Natural killer cell treated with Interleukin-12 subunit alpha and Interleukin-12 subunit beta and Interleukin-15 and Interleukin-18, amount 100 ng/mL, for 72 hours (primary cell): ENCODE measurements at regions not wholly inside any gene's neighbourhood (a gene's known extent, or its start where the extent isn't known, plus 50 kb on each side); places are given as distances from the start of the nearest gene placed in this dataset.
A peak's percentile ranks its signal among the peaks of the same experiment; 100 is the strongest.

ENCODE experiments used
- ATAC-seq, 2 donors: fragments of 150-1000 bp; cut with Tn5 transposase in 1 of 2; sonication (Bioruptor Pico), chemical (Tn5 transposase) in 1 of 2; 2 replicates each; pipeline ENCODE4 v1.10.0; 2021
- DNase-seq: peaks from one replicate; pipeline ENCODE4 v3.0.0; 2022; ENCODE audit warnings: low spot score
- H3K27ac Mint-ChIP-seq, 2 donors: 1 replicate in 1 of 2; 2 replicates in 1 of 2; pipeline ENCODE4 v1.8.0; 2022; ENCODE audit warnings: mixed read lengths in 2 of 2, mild to moderate bottlenecking in 1 of 2, moderate library complexity in 1 of 2
- H3K27me3 Mint-ChIP-seq, 2 donors: 1 replicate in 1 of 2; 2 replicates in 1 of 2; pipeline ENCODE4 v1.8.0; 2022; ENCODE audit warnings: mixed read lengths in 2 of 2
- H3K36me3 Mint-ChIP-seq: one replicate; pipeline ENCODE4 v1.8.0; 2022; ENCODE audit warnings: mixed read lengths
- H3K4me1 Mint-ChIP-seq, 2 donors: 1 replicate in 1 of 2; 2 replicates in 1 of 2; pipeline ENCODE4 v1.8.0; 2022; ENCODE audit warnings: low read depth in 2 of 2, mixed read lengths in 2 of 2, mild to moderate bottlenecking in 1 of 2
- H3K4me3 Mint-ChIP-seq: one replicate; pipeline ENCODE4 v1.8.0; 2022; ENCODE audit warnings: mixed read lengths
- H3K9me3 Mint-ChIP-seq: 2 replicates; pipeline ENCODE4 v1.8.0; 2022; ENCODE audit warnings: mixed read lengths

DNA sequence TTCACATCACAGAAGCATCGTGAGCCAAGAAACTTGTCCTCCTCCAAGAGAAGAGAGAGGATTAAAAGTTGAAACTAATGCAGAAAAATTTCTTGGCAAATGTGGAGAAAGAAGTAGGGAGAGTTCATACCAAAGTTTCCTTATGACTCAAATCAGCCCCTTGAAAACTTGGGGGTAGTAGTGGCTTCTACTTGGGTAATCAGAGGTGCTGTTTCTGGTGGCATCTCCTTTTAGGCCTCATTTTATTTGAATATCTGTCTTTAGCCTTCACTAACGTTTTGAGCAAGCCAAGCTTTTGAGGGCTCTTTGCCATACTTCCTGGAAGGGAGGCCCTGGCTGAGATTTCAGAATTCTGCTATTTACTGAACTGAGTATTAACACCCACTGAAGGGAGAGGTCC is 515.3 kb upstream of the MEX3C start:
- Mint-ChIP-seq H3K36me3 (no peaks in the 10 kb centered on the region), H3K27ac (no peak overlapping the region), H3K4me1 (no peaks in the 10 kb centered on the region), H3K9me3 (peaks cover 20% of the 10 kb centered on the region), H3K4me3 (no peak overlapping the region), H3K27me3 (no peaks in the 10 kb centered on the region)
- no peak for DNase-seq
- ATAC-seq: no peak

DNA sequence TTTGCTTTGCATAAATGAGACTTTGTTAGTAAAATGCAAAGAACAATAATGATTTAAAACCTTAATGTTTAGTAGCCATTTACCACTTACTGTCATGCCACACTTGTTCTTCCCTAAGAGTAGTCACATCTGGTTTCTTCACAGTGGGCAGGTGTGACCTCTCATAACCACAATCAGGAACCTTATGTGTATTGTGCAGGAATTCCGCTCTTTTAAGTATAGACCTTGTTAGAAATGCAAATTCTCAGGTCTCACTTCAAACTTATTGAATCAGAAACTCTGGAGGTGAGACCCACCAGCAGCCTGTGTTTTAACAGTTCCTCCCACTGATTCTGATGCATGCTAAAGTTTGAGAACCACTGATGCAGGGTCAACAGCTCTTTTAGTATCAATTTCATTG is 518.8 kb upstream of the MEX3C start:
- Mint-ChIP-seq H3K9me3 (peaks cover 3% of the 10 kb centered on the region), H3K4me3 (no peak overlapping the region), H3K36me3 (no peaks in the 10 kb centered on the region), H3K4me1 (no peaks in the 10 kb centered on the region), H3K27ac (no peak overlapping the region), H3K27me3 (no peaks in the 10 kb centered on the region)
- DNase-seq: no peak
- no peak for ATAC-seq

DNA sequence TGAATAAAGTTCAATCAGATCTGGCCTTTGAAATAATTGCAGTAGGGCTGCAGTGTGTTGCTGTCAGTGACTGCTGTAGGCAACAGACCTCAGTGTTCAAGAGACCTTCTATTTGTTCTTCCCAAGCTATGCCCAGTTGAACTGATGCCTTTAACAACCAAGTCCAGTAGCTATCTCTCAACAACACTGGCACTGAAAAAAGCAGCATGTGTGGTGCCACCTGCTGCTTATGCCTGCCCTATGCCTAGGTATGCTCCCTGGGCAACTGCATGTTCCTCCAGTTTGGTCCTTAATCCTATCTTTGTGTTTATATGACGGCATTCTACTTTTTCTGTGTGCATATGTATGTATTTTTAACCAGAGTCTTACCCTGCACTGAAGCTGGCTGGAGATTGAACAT is 523.9 kb upstream of the MEX3C start:
- H3K36me3 Mint-ChIP-seq: no peaks in the 10 kb centered on the region
- no peak for DNase-seq
- ATAC-seq: no peak
- H3K9me3 Mint-ChIP-seq: no peaks in the 10 kb centered on the region
- H3K4me3 Mint-ChIP-seq: no peak overlapping the region
- no peak overlapping the region for H3K27ac Mint-ChIP-seq
- no peaks in the 10 kb centered on the region for H3K4me1 Mint-ChIP-seq
- peaks cover 0 to 6% of the 10 kb centered on the region in 2 donors for H3K27me3 Mint-ChIP-seq

DNA sequence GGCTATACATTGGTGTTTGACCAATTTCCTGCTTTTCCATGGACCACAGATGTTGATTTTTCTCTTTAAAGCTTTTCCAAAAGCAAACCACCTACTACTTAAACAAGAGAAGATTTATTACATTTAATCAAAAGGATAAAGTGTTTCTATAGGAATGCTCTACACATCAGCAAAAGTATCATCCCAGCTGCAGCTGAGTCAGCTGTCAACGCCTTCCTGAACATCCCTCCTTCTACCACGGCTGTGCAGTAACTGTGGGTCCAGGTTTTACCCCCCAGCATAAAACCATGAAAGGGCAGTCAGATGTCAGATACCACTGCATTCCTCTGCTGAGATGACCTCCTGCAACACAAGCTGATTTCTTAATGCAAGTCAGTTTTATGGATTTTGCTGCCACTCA is 524.5 kb upstream of the MEX3C start:
- Mint-ChIP-seq H3K4me1 (no peaks in the 10 kb centered on the region), H3K36me3 (no peaks in the 10 kb centered on the region), H3K27me3 (peaks cover 0 to 6% of the 10 kb centered on the region in 2 donors), H3K27ac (no peak overlapping the region), H3K4me3 (no peak overlapping the region), H3K9me3 (no peaks in the 10 kb centered on the region)
- DNase-seq (no peak), ATAC-seq (no peak)

DNA sequence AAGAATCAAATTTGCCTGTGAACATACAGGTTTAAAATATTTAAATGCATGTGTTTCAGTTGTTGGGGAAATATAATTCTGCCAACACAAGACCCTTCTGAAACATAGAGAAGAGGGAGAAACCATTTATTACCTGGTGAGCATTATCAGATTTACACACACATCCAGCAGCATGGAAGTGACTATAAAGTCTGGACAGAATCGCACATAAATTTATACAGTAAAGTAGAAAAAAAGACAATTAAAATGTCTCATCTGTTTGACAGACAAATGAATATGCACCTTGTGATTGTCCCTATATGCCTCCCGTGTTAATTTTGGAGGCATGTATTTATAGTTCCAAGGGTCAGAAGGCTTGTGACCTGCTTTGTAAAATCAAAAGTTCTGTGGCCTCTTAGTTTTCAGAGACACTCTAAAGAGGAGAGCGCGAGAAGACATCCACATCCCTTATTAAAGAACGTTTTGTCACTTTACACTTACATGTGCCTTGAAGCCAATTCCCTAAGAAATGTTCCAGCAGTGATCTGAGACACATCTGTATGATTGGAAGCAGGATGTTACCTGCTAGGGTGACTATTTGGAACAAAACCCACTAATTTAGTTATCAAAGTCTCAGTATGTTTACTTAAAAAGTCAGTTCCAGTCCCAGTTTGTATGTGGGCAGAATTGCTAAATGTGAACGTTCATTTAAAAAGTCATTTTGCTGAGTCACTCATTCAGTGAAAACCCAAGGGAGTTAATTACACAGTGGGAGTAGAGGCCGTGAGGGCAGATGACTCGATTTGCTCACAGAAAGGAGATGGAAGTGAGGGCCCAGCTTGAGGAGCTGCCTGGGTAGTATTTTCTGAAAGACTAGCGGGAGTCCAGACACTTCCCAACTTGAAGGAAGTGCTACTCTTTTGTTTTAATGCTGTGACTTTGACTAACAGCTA is 527.6 kb upstream of the MEX3C start:
- Mint-ChIP-seq H3K4me3 (no peak overlapping the region), H3K36me3 (no peaks in the 10 kb centered on the region), H3K4me1 (no peaks in the 10 kb centered on the region), H3K27me3 (peaks cover 0 to 17% of the 10 kb centered on the region in 2 donors), H3K9me3 (no peaks in the 10 kb centered on the region), H3K27ac (no peak overlapping the region)
- DNase-seq: no peak
- ATAC-seq: no peak

DNA sequence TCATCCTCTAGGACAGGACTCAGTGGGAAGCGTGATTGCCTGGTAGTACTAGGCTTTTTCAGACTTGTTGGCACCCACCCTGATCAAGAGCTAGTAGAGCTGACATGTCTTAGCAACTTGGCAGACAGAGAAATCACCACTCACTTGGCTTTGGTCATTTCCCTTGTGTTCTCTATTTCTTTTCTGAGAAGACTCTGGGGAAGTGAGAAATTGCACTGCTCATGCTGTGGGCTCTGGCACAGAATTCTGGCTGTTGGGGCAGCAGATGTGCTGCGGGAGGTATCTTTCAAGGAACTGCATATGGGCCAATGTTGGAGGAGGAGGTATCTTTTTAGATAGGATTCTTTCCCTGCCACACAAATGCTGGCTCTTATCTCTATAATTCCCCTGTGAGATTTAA is 529.1 kb upstream of the MEX3C start:
- H3K9me3 Mint-ChIP-seq: no peaks in the 10 kb centered on the region
- H3K4me1 Mint-ChIP-seq: no peaks in the 10 kb centered on the region
- no peak for DNase-seq
- no peak overlapping the region for H3K27ac Mint-ChIP-seq
- no peaks in the 10 kb centered on the region for H3K36me3 Mint-ChIP-seq
- H3K4me3 Mint-ChIP-seq: no peak overlapping the region
- H3K27me3 Mint-ChIP-seq: peaks cover 0 to 15% of the 10 kb centered on the region in 2 donors
- no peak for ATAC-seq

DNA sequence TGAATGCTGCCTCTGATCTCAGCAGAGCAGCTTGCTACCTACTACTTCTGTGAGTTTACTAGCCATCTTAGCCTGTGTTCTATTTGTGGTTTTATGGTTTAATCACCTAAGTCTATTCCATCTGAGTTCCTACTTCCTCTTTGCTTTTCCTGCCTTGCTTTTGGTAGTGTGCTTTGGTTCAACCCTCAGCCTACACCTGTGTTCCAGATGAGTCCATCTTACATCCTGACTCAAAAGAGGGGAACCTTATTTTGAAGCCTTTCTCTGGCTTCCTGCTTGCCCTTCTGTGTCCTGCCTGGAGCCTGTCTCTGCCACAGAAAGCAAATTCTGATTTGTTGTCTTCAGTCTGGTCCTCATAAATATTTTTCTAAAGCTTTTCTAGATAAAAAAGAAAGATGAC is 530.3 kb upstream of the MEX3C start:
- Mint-ChIP-seq H3K4me3 (no peak overlapping the region), H3K27ac (no peak overlapping the region), H3K27me3 (peaks cover 0 to 11% of the 10 kb centered on the region in 2 donors), H3K9me3 (no peaks in the 10 kb centered on the region), H3K4me1 (no peaks in the 10 kb centered on the region), H3K36me3 (no peaks in the 10 kb centered on the region)
- ATAC-seq: no peak
- no peak for DNase-seq

DNA sequence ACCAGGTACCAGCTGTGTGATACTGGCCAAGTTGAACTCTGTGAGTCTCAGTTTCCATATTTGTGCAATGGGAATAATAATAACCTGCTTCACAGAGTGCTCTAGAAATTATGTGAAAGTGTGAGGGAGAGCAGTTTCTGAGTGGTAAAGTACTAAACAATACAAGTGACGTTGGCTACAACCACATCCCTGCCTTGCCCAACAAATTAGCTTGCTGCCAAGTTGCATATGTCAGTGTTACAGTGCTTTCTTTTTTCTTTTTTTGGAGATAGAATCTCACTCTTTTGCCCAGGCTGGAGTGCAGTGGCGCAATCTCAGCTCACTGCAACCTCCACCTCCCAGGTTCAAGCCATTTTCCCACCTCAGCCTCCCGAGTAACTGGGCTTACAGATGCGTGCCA is 533.6 kb upstream of the MEX3C start:
- Mint-ChIP-seq H3K4me1 (no peaks in the 10 kb centered on the region), H3K27me3 (peaks cover 3 to 11% of the 10 kb centered on the region in 2 donors), H3K4me3 (no peak overlapping the region), H3K27ac (no peak overlapping the region), H3K36me3 (no peaks in the 10 kb centered on the region), H3K9me3 (no peaks in the 10 kb centered on the region)
- ATAC-seq: no peak
- DNase-seq: no peak

DNA sequence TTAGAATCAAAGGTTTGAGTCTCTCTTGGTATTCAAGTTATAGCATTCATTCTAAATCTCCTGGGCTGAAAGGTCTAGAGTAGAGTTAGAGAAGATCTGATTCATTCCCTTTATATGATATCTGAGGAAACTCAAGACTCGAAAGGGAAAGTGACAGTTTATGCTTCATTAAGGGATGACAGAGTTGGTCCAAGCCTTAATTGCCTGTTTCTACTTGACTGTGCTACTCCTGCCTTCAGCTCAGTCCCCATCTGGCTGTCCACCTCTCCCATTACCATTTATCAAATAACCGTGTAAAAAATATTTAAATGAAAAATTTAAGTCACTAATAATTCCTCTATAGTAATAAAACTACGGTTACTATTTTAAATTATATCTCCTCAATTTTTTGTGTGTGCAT is 537.1 kb upstream of the MEX3C start:
- peaks cover 0 to 3% of the 10 kb centered on the region in 2 donors for H3K27me3 Mint-ChIP-seq

DNA sequence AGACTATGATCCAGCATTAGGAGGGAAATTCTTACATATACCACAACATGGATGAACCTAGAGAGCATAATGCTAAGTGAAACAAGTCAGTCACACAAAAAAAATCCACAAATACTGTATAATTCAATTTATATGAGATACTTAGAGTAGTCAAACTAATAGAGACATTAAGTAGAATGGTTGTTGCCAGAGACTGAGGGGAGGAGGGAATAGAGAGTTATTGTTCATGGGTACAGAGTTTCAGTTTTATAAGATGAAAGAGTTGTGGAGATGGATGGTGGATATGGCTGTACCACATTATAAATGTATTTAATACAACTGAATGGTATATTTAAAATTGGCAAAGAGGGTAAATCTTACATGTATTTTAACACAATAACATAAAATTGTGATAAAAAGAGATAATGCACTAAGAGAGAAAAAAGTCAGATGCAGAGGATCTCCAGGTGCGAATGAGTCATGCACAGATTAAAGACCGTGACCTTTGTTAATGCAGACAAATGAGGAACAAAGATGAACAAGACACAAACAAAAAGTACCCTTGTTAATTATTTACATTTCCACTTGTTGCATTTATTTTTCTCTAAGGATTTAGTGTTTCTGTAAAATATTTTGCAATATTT is 541.7 kb upstream of the MEX3C start:
- no peak for ATAC-seq
- no peak for DNase-seq
- no peaks in the 10 kb centered on the region for H3K4me1 Mint-ChIP-seq
- no peak overlapping the region for H3K4me3 Mint-ChIP-seq
- H3K27ac Mint-ChIP-seq: no peak overlapping the region
- no peaks in the 10 kb centered on the region for H3K36me3 Mint-ChIP-seq
- H3K9me3 Mint-ChIP-seq: peaks cover 8% of the 10 kb centered on the region
- no peaks in the 10 kb centered on the region for H3K27me3 Mint-ChIP-seq

More for the DNA sequence above, 537.1 kb upstream of the MEX3C start:
- H3K4me1 Mint-ChIP-seq: no peaks in the 10 kb centered on the region
- peaks cover 8% of the 10 kb centered on the region for H3K9me3 Mint-ChIP-seq
- H3K4me3 Mint-ChIP-seq: no peak overlapping the region
- ATAC-seq (no peak), DNase-seq (no peak)
- H3K27ac Mint-ChIP-seq: no peak overlapping the region
- H3K36me3 Mint-ChIP-seq: no peaks in the 10 kb centered on the region

DNA sequence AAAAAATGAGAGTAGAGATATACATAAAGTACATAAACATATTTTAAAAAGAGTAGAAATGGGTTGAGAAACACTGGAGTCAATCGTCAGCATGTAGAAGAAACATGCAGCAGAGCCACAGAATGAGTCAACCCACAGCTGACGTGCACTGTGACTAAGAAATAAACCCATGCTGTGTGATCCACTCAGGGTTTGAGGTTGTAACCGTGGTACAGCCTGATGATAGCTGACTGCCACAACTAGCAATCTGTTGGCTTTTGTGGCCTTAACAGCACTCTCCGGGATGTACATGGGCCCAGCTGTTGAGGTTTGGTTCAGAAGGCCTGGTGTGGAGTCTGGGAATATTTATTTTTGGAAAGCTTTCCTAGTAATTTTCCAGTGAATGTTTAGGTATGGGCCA is 554.4 kb upstream of the MEX3C start:
- Mint-ChIP-seq H3K27me3 (no peaks in the 10 kb centered on the region), H3K27ac (no peak overlapping the region), H3K4me1 (no peaks in the 10 kb centered on the region), H3K9me3 (peaks cover 7% of the 10 kb centered on the region), H3K36me3 (no peaks in the 10 kb centered on the region), H3K4me3 (no peak overlapping the region)
- DNase-seq: no peak
- ATAC-seq: peak in 1 of 2 donors; percentile 13

DNA sequence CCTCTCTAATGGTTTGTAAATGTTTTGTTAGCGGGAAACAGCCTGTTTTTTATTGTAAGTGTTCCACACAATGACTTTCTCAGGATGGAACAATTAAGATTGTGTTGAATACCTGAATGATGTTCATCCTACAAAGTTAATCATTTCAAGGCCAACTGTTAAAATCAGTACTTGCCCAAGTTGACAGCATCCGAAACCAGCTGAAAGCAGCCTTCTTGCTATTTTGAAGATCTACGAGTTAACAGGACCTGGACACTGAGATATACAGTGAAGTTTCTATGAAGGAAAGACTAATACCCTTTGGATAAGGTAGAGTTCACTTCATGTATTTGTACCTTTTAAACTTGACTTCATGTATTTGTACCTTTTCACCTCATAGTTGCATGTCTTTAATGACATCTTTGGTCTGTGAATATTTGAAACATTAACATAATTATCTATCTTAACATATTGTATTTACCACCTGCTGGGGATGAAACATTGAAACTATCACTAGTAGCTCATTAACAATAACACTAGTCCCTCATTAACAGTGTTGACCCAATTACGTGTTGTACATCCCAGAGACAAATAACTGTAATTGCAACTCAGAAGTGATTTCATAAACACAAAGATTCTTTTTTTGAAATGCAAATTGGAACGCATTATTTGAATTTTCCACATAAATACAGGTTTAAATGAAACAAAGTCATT is 556.0 kb upstream of the MEX3C start:
- no peak overlapping the region for H3K4me3 Mint-ChIP-seq
- H3K9me3 Mint-ChIP-seq: peaks cover 7% of the 10 kb centered on the region
- no peaks in the 10 kb centered on the region for H3K27me3 Mint-ChIP-seq
- DNase-seq (no peak), ATAC-seq (no peak)
- no peak overlapping the region for H3K27ac Mint-ChIP-seq
- H3K4me1 Mint-ChIP-seq: no peaks in the 10 kb centered on the region
- H3K36me3 Mint-ChIP-seq: no peaks in the 10 kb centered on the region

DNA sequence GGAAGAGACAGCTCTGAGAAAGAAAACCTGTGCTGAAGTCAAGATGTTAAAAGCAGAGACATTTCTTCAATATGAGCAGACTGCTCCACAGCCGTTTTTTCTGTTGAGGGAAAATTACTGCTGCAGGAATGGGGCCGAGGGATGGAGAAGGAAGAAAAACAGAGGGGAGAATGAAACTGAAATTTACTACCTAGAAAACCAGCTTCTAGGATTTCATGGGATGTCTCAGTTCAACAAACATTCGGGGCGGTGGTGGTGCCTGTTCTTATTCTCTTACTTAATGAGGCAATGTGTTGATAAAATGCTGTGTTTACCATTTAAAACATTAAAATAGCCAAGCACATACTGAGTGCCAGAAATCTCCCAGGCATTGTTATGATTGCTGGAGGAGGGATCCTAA is 557.1 kb upstream of the MEX3C start:
- ATAC-seq (no peak), DNase-seq (no peak)
- Mint-ChIP-seq H3K4me1 (no peaks in the 10 kb centered on the region), H3K36me3 (no peaks in the 10 kb centered on the region), H3K27ac (no peak overlapping the region), H3K4me3 (no peak overlapping the region), H3K9me3 (peaks cover 2% of the 10 kb centered on the region), H3K27me3 (no peaks in the 10 kb centered on the region)

DNA sequence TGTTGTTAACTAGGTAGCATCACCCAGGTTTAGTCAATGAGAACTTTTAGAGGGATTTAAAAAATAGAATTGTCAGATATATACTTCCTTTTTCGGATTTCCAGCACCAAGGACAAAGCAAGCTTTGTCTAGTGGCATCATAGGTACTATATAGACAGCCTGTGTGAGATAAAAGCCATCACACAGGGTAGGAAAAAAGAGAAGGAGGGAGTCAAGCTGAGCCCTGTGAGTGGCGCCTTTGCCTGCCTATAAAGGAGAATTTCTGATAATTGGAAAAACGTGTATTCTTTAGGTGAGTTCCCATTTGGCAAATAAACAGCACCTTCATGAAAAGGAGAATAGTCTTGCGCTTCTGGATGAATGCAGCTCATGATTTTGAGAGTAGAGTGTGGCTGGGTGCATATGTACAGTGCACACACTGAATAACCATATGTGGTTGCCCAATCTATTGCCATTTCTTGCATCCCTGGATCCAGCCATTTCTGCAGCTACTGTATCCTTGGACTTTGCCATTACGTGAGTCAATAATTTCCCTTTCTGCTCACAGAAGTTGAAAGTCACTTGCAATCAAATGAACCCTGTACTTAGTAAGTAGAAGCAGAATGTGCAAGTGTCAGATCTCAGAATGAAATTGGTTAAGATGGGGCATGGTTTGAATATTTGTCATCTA is 559.9 kb upstream of the MEX3C start:
- Mint-ChIP-seq H3K27me3 (no peaks in the 10 kb centered on the region), H3K4me3 (no peak overlapping the region), H3K27ac (no peak overlapping the region), H3K4me1 (no peaks in the 10 kb centered on the region), H3K36me3 (no peaks in the 10 kb centered on the region), H3K9me3 (peaks cover 2% of the 10 kb centered on the region)
- ATAC-seq (no peak), DNase-seq (no peak)
